GM23338 (cell line): ENCODE measurements at regions not wholly inside any gene's neighbourhood (a gene's known extent, or its start where the extent isn't known, plus 50 kb on each side); places are given as distances from the start of the nearest gene placed in this dataset.

Source experiments
- ATAC-seq: fragments of 200-7000 bp; cut with Tn5 transposase; 3 replicates; pipeline ENCODE4 v1.9.1; 2020
- DNase-seq: peaks from one replicate; pipeline ENCODE4 v3.0.0-alpha.2; 2015; ENCODE audit warnings: low spot score
- H2AFZ ChIP-seq: fragments of 200-600 bp; sonication (generic); 2 replicates; pipeline ENCODE4 v1.8.0; 2016; ENCODE audit warnings: antibody characterized with exemption, mild to moderate bottlenecking, moderate library complexity
- H3F3A ChIP-seq: fragments of 200-600 bp; sonication (generic); replicated peaks from 2 replicates; pipeline ENCODE4 v1.8.0; 2017; ENCODE audit warnings: antibody characterized with exemption, mixed run types, low read depth
- H3K27ac ChIP-seq: fragments of 200-600 bp; sonication (generic); 2 replicates; pipeline ENCODE4 v1.6.1; 2016; ENCODE audit warnings: low read depth
- H3K27me3 ChIP-seq: fragments of 200-600 bp; sonication (generic); 2 replicates; pipeline ENCODE4 v1.8.0; 2016; ENCODE audit warnings: mild to moderate bottlenecking, mixed run types, moderate library complexity; ENCODE audit not compliant: insufficient read depth
- H3K36me3 ChIP-seq: fragments of 200-600 bp; sonication (generic); 2 replicates; pipeline ENCODE4 v1.8.0; 2016; ENCODE audit warnings: mild to moderate bottlenecking; ENCODE audit not compliant: insufficient read depth
- H3K4me1 ChIP-seq: fragments of 200-600 bp; sonication (generic); 2 replicates; pipeline ENCODE4 v1.8.0; 2016; ENCODE audit warnings: mild to moderate bottlenecking, moderate library complexity; ENCODE audit not compliant: insufficient read depth
- H3K4me2 ChIP-seq: fragments of 200-600 bp; sonication (generic); 2 replicates; pipeline ENCODE4 v1.7.1; 2017; ENCODE audit warnings: mixed run types
- H3K4me3 ChIP-seq: fragments of 200-600 bp; sonication (generic); 2 replicates; pipeline ENCODE4 v1.6.1; 2016; ENCODE audit warnings: mixed run types
- H3K79me2 ChIP-seq: fragments of 200-600 bp; sonication (generic); replicated peaks from 2 replicates; pipeline ENCODE4 v1.8.0; 2017; ENCODE audit warnings: mild to moderate bottlenecking; ENCODE audit not compliant: insufficient read depth
- H3K9me2 ChIP-seq: fragments of 200-600 bp; sonication (generic); 2 replicates; pipeline ENCODE4 v1.8.0; 2017; ENCODE audit not compliant: insufficient read depth
- H4K20me1 ChIP-seq: fragments of 200-600 bp; sonication (generic); replicated peaks from 2 replicates; pipeline ENCODE4 v1.8.0; 2017; ENCODE audit warnings: mild to moderate bottlenecking; ENCODE audit not compliant: insufficient read depth
- H3K27ac Mint-ChIP-seq: 2 replicates; pipeline ENCODE4 v1.8.0; 2020; ENCODE audit warnings: inconsistent platforms, mild to moderate bottlenecking, moderate library complexity, mixed read lengths
- H3K27me3 Mint-ChIP-seq: 3 replicates; pipeline ENCODE4 v1.8.0; 2022; ENCODE audit warnings: low read depth, mild to moderate bottlenecking, moderate library complexity, mixed read lengths, inconsistent platforms; ENCODE audit not compliant: insufficient read depth, poor library complexity
- H3K36me3 Mint-ChIP-seq: 3 replicates; pipeline ENCODE4 v1.8.0; 2021; ENCODE audit warnings: low read depth, mild to moderate bottlenecking, inconsistent platforms, moderate library complexity, mixed read lengths
- H3K4me1 Mint-ChIP-seq: 3 replicates; pipeline ENCODE4 v1.8.0; 2020; ENCODE audit warnings: mild to moderate bottlenecking, inconsistent platforms, mixed read lengths
- H3K4me3 Mint-ChIP-seq: 3 replicates; pipeline ENCODE4 v1.8.0; 2021; ENCODE audit warnings: moderate library complexity, mild to moderate bottlenecking, inconsistent platforms, mixed read lengths
- H3K9me3 Mint-ChIP-seq: 3 replicates; pipeline ENCODE4 v1.8.0; 2020; ENCODE audit warnings: moderate library complexity, mild to moderate bottlenecking, inconsistent platforms, mixed read lengths
- CREB1 ChIP-seq: fragments of 250-450 bp; sonication (Bioruptor Pico); IDR thresholded peaks from 2 replicates; pipeline ENCODE4 v1.5.0; 2020; ENCODE audit warnings: low read depth, mild to moderate bottlenecking, moderate library complexity
- ETS1 ChIP-seq: IDR thresholded peaks from 2 replicates; pipeline ENCODE4 v1.6.1; 2016; ENCODE audit warnings: antibody characterized with exemption
- EZH2 ChIP-seq: fragments of 200-600 bp; sonication (generic); IDR thresholded peaks from one replicate; pipeline ENCODE4 v1.8.0; 2017; ENCODE audit warnings: antibody characterized with exemption, mild to moderate bottlenecking, low read depth; ENCODE audit not compliant: unreplicated experiment
- EZH2phosphoT487 ChIP-seq: fragments of 200-600 bp; sonication (generic); IDR thresholded peaks from one replicate; pipeline ENCODE4 v1.8.1; 2018; ENCODE audit warnings: antibody characterized with exemption; ENCODE audit not compliant: unreplicated experiment
- JUNB ChIP-seq: IDR thresholded peaks from one replicate; pipeline ENCODE4 v1.6.1; 2016; ENCODE audit warnings: antibody characterized with exemption; ENCODE audit not compliant: unreplicated experiment
- NANOG ChIP-seq: IDR thresholded peaks from 2 replicates; pipeline ENCODE4 v1.6.1; 2016; ENCODE audit warnings: antibody characterized with exemption, borderline replicate concordance
- POLR2AphosphoS5 ChIP-seq: IDR thresholded peaks from 2 replicates; pipeline ENCODE4 v1.6.1; 2016; ENCODE audit warnings: antibody characterized with exemption, low read depth
- STAT1 ChIP-seq: IDR thresholded peaks from one replicate; pipeline ENCODE4 v1.6.1; 2016; ENCODE audit warnings: antibody characterized with exemption; ENCODE audit not compliant: unreplicated experiment
- ZNF114 ChIP-seq: fragments of 250-450 bp; sonication (Bioruptor Pico); IDR thresholded peaks from 2 replicates; pipeline ENCODE4 v1.5.0; 2020; ENCODE audit warnings: mild to moderate bottlenecking, moderate library complexity
- ZNF331 ChIP-seq: fragments of 250-450 bp; sonication (Bioruptor Pico); IDR thresholded peaks from 2 replicates; pipeline ENCODE4 v1.5.0; 2020; ENCODE audit warnings: low read depth, mild to moderate bottlenecking, moderate library complexity
- ZNF462 ChIP-seq: fragments of 250-450 bp; sonication (Bioruptor Pico); IDR thresholded peaks from 2 replicates; pipeline ENCODE4 v1.5.0; 2020; ENCODE audit warnings: mild to moderate bottlenecking, moderate library complexity
- TF ChIP-seq, protein P1 (sequence below): IDR thresholded peaks from one replicate; pipeline ENCODE4 v1.6.1; 2018; ENCODE audit warnings: antibody characterized with exemption; ENCODE audit not compliant: unreplicated experiment
- TF ChIP-seq, protein P2 (sequence below), 2 experiments: fragments of 200-600 bp in 1 of 2; sonication (generic) in 1 of 2; conservative IDR thresholded peaks; 2 replicates each; pipeline versions ENCODE4 v1.5.1 to v1.6.1; 2016 to 2017; ENCODE audit warnings: antibody characterized with exemption in 2 of 2, low read depth in 2 of 2, mild to moderate bottlenecking in 2 of 2, moderate library complexity in 1 of 2

GRCh38 chr7:53672681-53673080 is 637.2 kb downstream of the POM121L12 start:
- no peaks in the 10 kb centered on the region for H3K4me1 Mint-ChIP-seq
- Histone ChIP-seq H3K9me2 (no peaks in the 10 kb centered on the region), H3K36me3 (no peaks in the 10 kb centered on the region), H3F3A (no peaks in the 10 kb centered on the region), H3K4me2 (no peak overlapping the region), H3K79me2 (no peaks in the 10 kb centered on the region), H3K27ac (no peak overlapping the region), H3K4me3 (no peak overlapping the region), H3K27me3 (no peaks in the 10 kb centered on the region), H2AFZ (no peak overlapping the region), H4K20me1 (no peaks in the 10 kb centered on the region), H3K4me1 (no peaks in the 10 kb centered on the region)
- ATAC-seq, result no peak
- no peak overlapping the region for H3K4me3 Mint-ChIP-seq
- no peak for DNase-seq
- no peak overlapping the region for H3K27ac Mint-ChIP-seq
- H3K9me3 Mint-ChIP-seq, result no peaks in the 10 kb centered on the region; the same call in 1 of the 3 replicates
- TF ChIP-seq, protein P1, sequence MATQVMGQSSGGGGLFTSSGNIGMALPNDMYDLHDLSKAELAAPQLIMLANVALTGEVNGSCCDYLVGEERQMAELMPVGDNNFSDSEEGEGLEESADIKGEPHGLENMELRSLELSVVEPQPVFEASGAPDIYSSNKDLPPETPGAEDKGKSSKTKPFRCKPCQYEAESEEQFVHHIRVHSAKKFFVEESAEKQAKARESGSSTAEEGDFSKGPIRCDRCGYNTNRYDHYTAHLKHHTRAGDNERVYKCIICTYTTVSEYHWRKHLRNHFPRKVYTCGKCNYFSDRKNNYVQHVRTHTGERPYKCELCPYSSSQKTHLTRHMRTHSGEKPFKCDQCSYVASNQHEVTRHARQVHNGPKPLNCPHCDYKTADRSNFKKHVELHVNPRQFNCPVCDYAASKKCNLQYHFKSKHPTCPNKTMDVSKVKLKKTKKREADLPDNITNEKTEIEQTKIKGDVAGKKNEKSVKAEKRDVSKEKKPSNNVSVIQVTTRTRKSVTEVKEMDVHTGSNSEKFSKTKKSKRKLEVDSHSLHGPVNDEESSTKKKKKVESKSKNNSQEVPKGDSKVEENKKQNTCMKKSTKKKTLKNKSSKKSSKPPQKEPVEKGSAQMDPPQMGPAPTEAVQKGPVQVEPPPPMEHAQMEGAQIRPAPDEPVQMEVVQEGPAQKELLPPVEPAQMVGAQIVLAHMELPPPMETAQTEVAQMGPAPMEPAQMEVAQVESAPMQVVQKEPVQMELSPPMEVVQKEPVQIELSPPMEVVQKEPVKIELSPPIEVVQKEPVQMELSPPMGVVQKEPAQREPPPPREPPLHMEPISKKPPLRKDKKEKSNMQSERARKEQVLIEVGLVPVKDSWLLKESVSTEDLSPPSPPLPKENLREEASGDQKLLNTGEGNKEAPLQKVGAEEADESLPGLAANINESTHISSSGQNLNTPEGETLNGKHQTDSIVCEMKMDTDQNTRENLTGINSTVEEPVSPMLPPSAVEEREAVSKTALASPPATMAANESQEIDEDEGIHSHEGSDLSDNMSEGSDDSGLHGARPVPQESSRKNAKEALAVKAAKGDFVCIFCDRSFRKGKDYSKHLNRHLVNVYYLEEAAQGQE, result no peak
- no peak for TF ChIP-seq ZNF114 (CRISPR knock-in tag)
- no peak for TF ChIP-seq ETS1
- no peak for TF ChIP-seq EZH2phosphoT487
- no peak for TF ChIP-seq EZH2
- TF ChIP-seq NANOG, result no peak
- TF ChIP-seq CREB1 (CRISPR knock-in tag), result no peak
- TF ChIP-seq, protein P2, sequence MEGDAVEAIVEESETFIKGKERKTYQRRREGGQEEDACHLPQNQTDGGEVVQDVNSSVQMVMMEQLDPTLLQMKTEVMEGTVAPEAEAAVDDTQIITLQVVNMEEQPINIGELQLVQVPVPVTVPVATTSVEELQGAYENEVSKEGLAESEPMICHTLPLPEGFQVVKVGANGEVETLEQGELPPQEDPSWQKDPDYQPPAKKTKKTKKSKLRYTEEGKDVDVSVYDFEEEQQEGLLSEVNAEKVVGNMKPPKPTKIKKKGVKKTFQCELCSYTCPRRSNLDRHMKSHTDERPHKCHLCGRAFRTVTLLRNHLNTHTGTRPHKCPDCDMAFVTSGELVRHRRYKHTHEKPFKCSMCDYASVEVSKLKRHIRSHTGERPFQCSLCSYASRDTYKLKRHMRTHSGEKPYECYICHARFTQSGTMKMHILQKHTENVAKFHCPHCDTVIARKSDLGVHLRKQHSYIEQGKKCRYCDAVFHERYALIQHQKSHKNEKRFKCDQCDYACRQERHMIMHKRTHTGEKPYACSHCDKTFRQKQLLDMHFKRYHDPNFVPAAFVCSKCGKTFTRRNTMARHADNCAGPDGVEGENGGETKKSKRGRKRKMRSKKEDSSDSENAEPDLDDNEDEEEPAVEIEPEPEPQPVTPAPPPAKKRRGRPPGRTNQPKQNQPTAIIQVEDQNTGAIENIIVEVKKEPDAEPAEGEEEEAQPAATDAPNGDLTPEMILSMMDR (conservative IDR thresholded peaks at IDR 0.05; ENCODE audit: low read depth in 2 of 2), result no peak
- no peak for TF ChIP-seq ZNF462
- no peak for TF ChIP-seq POLR2AphosphoS5
- no peak for TF ChIP-seq JUNB
- TF ChIP-seq STAT1, result no peak
- no peak for TF ChIP-seq ZNF331 (CRISPR knock-in tag)
- H3K27me3 Mint-ChIP-seq, result no peaks in the 10 kb centered on the region
- H3K36me3 Mint-ChIP-seq, result no peaks in the 10 kb centered on the region; the same call in 2 of the 3 replicates
